Vagina (tissue), 2 donors: ENCODE measurements at regions not wholly inside any gene's neighbourhood (a gene's known extent, or its start where the extent isn't known, plus 50 kb on each side); places are given as distances from the start of the nearest gene placed in this dataset.
A peak's percentile ranks its signal among the peaks of the same experiment; 100 is the strongest.

Source experiments
- DNase-seq, 2 donors: peaks; one replicate each; pipeline ENCODE4 v3.0.0-alpha.2; 2017; ENCODE audit errors: extremely low spot score in 2 of 2
- H3K27ac ChIP-seq: fragments of 200-600 bp; sonication (generic); one replicate; pipeline ENCODE4 v1.5.1; 2019
- H3K27me3 ChIP-seq: fragments of 200-600 bp; sonication (generic); one replicate; pipeline ENCODE4 v1.5.1; 2019
- H3K36me3 ChIP-seq, 2 donors: fragments of 200-600 bp; sonication (generic); one replicate each; pipeline ENCODE4 v1.5.1; 2017 to 2019
- H3K4me1 ChIP-seq: fragments of 200-600 bp; sonication (generic); one replicate; pipeline ENCODE4 v1.5.1; 2019
- H3K4me3 ChIP-seq, 2 donors: fragments of 200-600 bp; sonication (generic); 1 replicate in 1 of 2; 2 replicates in 1 of 2; pipeline ENCODE4 v1.5.1; 2016 to 2019
- H3K9me3 ChIP-seq: fragments of 200-600 bp; sonication (generic); one replicate; pipeline ENCODE4 v1.5.1; 2019
- POLR2A ChIP-seq, 2 donors: fragments of 450-650 bp; IDR thresholded peaks; one replicate each; pipeline ENCODE4 v1.6.1; 2017; ENCODE audit warnings: antibody characterized with exemption in 2 of 2, mild to moderate bottlenecking in 2 of 2, moderate library complexity in 2 of 2
- POLR2AphosphoS5 ChIP-seq, 2 donors: sonication (generic); formaldehyde crosslinking; IDR thresholded peaks; one replicate each; pipeline ENCODE4 v1.9.0; 2017; ENCODE audit warnings: antibody characterized with exemption in 2 of 2, mild to moderate bottlenecking in 2 of 2, low read depth in 1 of 2; ENCODE audit not compliant: insufficient read depth in 1 of 2
- intact Hi-C: fragments of 100-400 bp; cut with DNase I; formaldehyde crosslinking; loops from one replicate; pipeline ENCODE4 v1.15.1; 2023
- TF ChIP-seq, protein P1 (sequence below), 3 experiments: fragments of 450-650 bp in 2 of 3; fragments of 200-600 bp in 1 of 3; sonication (generic) in 1 of 3; IDR thresholded peaks; one replicate each; pipeline ENCODE4 v1.5.1; 2017 to 2019; ENCODE audit warnings: antibody characterized with exemption in 3 of 3, mild to moderate bottlenecking in 2 of 3, moderate library complexity in 2 of 3

DNA sequence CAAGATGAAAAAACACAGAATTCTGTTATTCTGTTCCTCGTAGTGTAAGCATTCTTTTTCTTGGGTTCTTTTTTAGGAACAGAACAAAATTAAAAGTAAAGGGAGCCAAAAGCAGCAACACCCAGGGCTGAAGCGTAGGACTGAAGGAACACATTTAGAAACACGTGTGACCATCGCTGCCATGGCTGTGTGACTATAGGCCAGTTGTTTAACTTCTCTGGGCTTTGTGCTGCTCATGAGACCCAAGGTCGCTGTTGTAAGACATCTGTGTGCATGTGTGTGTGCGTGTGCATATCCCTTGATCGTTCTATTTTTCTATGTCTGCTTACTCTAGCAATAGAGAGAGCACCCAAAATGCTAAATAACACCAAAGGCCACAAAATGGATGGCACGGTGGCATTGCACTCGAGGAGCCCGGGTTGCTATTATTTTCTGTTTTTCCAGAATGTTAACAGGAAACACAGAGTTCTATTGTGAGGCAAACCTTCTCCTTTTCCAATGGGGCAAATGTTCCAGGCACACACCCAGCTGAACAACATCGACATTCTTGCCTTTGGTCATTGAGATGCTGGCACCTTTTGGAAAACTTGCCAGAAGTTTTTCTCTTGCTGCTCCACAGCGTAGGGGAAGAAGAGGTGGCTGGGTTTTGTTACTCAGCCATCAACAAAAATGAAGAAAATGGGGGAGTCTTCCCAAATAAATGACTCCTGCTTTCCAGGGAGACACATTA is 267.8 kb upstream of the ECI2 start:
- H3K27ac ChIP-seq = peak overlapping the region; percentile 38
- no peaks in the 10 kb centered on the region for H3K9me3 ChIP-seq
- no peak for DNase-seq
- intact Hi-C loops = no loop called here
- H3K4me1 ChIP-seq = peaks cover 19% of the 10 kb centered on the region
- TF ChIP-seq POLR2A (IDR thresholded peaks at IDR 0.05) (no peak), POLR2AphosphoS5 (IDR thresholded peaks at IDR 0.05; ENCODE audit: insufficient read depth in 1 of 2, low read depth in 1 of 2) (no peak)
- TF ChIP-seq, protein P1, sequence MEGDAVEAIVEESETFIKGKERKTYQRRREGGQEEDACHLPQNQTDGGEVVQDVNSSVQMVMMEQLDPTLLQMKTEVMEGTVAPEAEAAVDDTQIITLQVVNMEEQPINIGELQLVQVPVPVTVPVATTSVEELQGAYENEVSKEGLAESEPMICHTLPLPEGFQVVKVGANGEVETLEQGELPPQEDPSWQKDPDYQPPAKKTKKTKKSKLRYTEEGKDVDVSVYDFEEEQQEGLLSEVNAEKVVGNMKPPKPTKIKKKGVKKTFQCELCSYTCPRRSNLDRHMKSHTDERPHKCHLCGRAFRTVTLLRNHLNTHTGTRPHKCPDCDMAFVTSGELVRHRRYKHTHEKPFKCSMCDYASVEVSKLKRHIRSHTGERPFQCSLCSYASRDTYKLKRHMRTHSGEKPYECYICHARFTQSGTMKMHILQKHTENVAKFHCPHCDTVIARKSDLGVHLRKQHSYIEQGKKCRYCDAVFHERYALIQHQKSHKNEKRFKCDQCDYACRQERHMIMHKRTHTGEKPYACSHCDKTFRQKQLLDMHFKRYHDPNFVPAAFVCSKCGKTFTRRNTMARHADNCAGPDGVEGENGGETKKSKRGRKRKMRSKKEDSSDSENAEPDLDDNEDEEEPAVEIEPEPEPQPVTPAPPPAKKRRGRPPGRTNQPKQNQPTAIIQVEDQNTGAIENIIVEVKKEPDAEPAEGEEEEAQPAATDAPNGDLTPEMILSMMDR (IDR thresholded peaks at IDR 0.05) = no peak
- no peaks in the 10 kb centered on the region for H3K27me3 ChIP-seq
- H3K4me3 ChIP-seq = no peak overlapping the region
- H3K36me3 ChIP-seq = no peaks in the 10 kb centered on the region

DNA sequence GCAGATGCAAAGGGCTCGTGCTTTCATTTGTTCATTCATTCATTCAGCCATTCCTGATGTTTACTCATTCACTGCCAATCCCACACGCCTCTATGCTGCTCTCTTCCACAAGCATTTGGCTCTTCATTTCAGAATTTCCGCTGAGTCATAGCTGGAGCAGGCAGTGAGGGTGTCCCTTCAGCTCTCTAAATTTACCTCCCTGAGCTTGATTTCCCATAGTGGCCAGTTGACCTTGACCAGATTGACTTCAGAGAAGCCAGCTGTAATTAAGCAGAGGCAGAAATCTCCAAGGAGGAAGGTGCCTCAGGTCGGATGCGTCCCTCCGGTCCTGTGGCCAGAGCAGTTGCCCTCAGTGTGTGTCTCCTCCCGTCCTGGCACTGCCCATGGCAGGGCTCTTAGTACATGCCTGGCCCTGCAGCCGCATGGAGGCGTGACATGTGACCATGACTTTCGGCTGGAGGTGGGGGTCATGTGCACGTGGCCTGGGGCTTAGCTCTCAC is 267.2 kb upstream of the ECI2 start:
- intact Hi-C loops = no loop called here
- Histone ChIP-seq H3K27me3 (no peaks in the 10 kb centered on the region), H3K27ac (no peak overlapping the region), H3K36me3 (no peaks in the 10 kb centered on the region), H3K4me1 (peaks cover 22% of the 10 kb centered on the region), H3K4me3 (no peak overlapping the region), H3K9me3 (no peaks in the 10 kb centered on the region)
- no peak for TF ChIP-seq POLR2AphosphoS5 (IDR thresholded peaks at IDR 0.05; ENCODE audit: insufficient read depth in 1 of 2, low read depth in 1 of 2)
- TF ChIP-seq POLR2A (IDR thresholded peaks at IDR 0.05) = no peak
- TF ChIP-seq, protein P1 (IDR thresholded peaks at IDR 0.05) = no peak
- no peak for DNase-seq

DNA sequence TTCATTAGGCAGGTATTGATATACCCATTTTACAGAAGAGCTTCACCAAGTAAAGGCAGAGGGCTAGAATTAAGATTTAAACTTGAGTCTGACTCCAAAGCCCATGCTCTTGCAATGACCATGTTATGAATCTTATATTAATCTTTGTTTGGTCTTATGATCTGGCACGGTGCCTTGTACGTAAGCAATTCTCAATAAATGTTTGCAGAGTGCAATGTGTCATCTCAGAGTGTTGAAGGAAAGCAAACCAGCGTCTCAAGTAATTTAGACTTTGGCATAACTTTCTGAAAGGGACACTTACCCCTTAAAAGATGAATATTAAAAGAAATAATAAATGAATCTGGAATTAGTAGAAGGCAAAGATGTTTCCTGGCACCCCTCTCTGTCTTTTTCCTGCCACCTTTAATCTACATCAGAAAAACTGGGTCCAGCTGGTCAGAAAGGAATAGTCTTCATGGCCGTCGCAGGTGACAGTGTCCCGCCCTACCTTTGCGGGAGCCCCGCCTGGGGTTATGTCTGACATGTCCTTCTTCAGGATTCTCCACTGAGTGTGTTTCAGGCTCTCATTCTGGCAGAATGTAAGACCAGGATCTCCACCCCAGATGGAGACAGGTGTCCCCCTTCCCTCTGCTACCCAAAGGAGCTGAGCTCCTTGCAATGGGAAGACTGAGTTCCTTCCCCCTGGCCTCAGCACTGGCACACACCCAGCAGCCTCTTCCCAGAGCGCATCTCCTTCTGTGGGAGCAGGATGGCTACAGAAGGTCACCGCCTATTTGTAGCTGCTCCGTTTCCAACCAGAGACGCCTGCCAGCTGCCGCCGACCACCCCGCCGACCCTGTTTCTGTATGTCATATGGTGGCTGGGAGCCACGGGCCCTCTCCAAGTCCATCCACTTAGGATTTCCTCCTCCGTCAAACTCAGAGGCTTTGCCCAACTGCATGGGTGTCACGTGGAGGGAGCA is 266.3 kb upstream of the ECI2 start:
- H3K9me3 ChIP-seq = no peaks in the 10 kb centered on the region
- no peak overlapping the region for H3K4me3 ChIP-seq
- H3K36me3 ChIP-seq = no peaks in the 10 kb centered on the region
- H3K4me1 ChIP-seq = peaks cover 22% of the 10 kb centered on the region
- no peaks in the 10 kb centered on the region for H3K27me3 ChIP-seq
- DNase-seq = no peak
- H3K27ac ChIP-seq = no peak overlapping the region
- TF ChIP-seq, protein P1 (IDR thresholded peaks at IDR 0.05) = no peak
- no peak for TF ChIP-seq POLR2A (IDR thresholded peaks at IDR 0.05)
- TF ChIP-seq POLR2AphosphoS5 (IDR thresholded peaks at IDR 0.05; ENCODE audit: insufficient read depth in 1 of 2, low read depth in 1 of 2) = no peak
- intact Hi-C loops = no loop called here

DNA sequence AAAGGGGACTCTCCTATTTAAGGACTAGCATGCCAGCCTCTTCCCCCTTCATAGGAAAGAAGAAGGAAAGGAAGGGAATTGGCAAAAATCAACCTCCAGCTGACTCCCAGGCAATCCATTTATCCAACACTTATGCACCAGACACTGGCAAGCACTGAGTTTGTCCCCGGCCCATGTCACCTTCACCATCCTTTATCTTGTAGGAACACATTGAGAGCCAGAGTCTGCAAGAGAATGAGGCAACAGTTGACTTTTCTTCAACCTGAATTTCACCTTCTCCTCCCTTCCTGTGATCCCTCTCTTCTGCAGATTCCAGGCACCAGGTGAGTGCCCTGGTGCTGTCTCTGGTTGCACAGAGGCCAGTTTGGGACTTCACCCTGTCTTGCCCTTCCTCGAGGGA is 264.3 kb upstream of the ECI2 start:
- no peak for DNase-seq
- intact Hi-C loops = no loop called here
- TF ChIP-seq POLR2A (IDR thresholded peaks at IDR 0.05) (no peak), POLR2AphosphoS5 (IDR thresholded peaks at IDR 0.05; ENCODE audit: insufficient read depth in 1 of 2, low read depth in 1 of 2) (no peak)
- TF ChIP-seq, protein P1 (IDR thresholded peaks at IDR 0.05) = no peak
- H3K4me1 ChIP-seq = peaks cover 22% of the 10 kb centered on the region
- no peaks in the 10 kb centered on the region for H3K36me3 ChIP-seq
- H3K4me3 ChIP-seq = no peak overlapping the region
- no peaks in the 10 kb centered on the region for H3K9me3 ChIP-seq
- H3K27me3 ChIP-seq = no peaks in the 10 kb centered on the region
- H3K27ac ChIP-seq = no peak overlapping the region
